HEK293 (cell line): ENCODE measurements at regions not wholly inside any gene's neighbourhood (a gene's known extent, or its start where the extent isn't known, plus 50 kb on each side); places are given as distances from the start of the nearest gene placed in this dataset.

Experiments used
- GFI1B ChIP-seq: fragments of 450-650 bp; formaldehyde crosslinking; IDR thresholded peaks from 2 replicates; pipeline ENCODE4 v1.5.1; 2016; ENCODE audit warnings: missing biosample characterization, missing genetic modification characterization
- ZBTB21 ChIP-seq: fragments of 450-650 bp; formaldehyde crosslinking; IDR thresholded peaks from 2 replicates; pipeline ENCODE4 v1.5.1; 2017; ENCODE audit warnings: missing biosample characterization, missing genetic modification characterization
- ZBTB48 ChIP-seq: fragments of 450-650 bp; formaldehyde crosslinking; IDR thresholded peaks from 2 replicates; pipeline ENCODE4 v1.5.1; 2016; ENCODE audit warnings: missing biosample characterization, missing genetic modification characterization
- ZNF146 ChIP-seq: fragments of 450-650 bp; formaldehyde crosslinking; IDR thresholded peaks from 2 replicates; pipeline ENCODE4 v1.5.1; 2016; ENCODE audit warnings: missing biosample characterization, missing genetic modification characterization
- ZNF274 ChIP-seq, 2 experiments: fragments of 200-500 bp in 1 of 2; fragments of 450-650 bp in 1 of 2; sonication (Bioruptor generic) in 1 of 2; formaldehyde crosslinking in 1 of 2; IDR thresholded peaks; 2 replicates each; pipeline versions ENCODE4 v1.5.1 to v1.6.1; 2014 to 2016; ENCODE audit warnings: borderline replicate concordance in 1 of 2, inconsistent platforms in 1 of 2, low read length in 1 of 2, missing biosample characterization in 1 of 2, missing genetic modification characterization in 1 of 2
- ZNF335 ChIP-seq: fragments of 450-650 bp; formaldehyde crosslinking; conservative IDR thresholded peaks from 2 replicates; pipeline ENCODE4 v1.5.1; 2016; ENCODE audit warnings: missing biosample characterization, missing genetic modification characterization
- ZNF404 ChIP-seq: fragments of 450-650 bp; formaldehyde crosslinking; IDR thresholded peaks from 2 replicates; pipeline ENCODE4 v1.5.1; 2017; ENCODE audit warnings: missing biosample characterization, missing genetic modification characterization
- TF ChIP-seq, protein P1 (sequence below): fragments of 450-650 bp; formaldehyde crosslinking; IDR thresholded peaks from 2 replicates; pipeline ENCODE4 v1.5.1; 2016; ENCODE audit warnings: missing biosample characterization, missing genetic modification characterization
- TF ChIP-seq, protein P2 (sequence below): fragments of 450-650 bp; formaldehyde crosslinking; IDR thresholded peaks from 2 replicates; pipeline ENCODE4 v1.5.1; 2016; ENCODE audit warnings: missing biosample characterization, missing genetic modification characterization
- TF ChIP-seq, protein P3 (sequence below): fragments of 450-650 bp; formaldehyde crosslinking; IDR thresholded peaks from 2 replicates; pipeline ENCODE4 v1.5.1; 2016; ENCODE audit warnings: missing biosample characterization, missing genetic modification characterization
- TF ChIP-seq, protein P4 (sequence below): fragments of 450-650 bp; formaldehyde crosslinking; IDR thresholded peaks from 2 replicates; pipeline ENCODE4 v1.5.1; 2016; ENCODE audit warnings: missing biosample characterization, missing genetic modification characterization, low read depth

DNA sequence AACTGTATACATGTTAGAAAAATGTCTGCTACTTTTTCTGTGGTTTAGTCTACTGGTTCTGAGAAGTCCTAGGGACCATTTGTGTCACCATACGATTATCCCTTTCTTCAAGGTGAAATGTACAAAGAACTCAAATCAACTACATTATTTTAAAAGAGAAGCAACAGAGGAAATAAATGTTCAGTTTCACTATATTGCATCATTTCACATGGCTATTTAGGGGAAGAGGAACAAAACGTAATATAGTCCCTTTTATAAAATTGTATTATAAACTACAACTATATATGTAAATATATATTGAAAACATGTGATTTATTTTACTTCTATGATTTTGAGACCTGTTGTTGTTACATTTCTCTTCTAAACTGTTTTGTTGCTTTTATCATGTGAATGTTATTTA is 1308.0 kb downstream of the EPHA7 start:
- TF ChIP-seq ZNF404, result no peak
- TF ChIP-seq, protein P1, sequence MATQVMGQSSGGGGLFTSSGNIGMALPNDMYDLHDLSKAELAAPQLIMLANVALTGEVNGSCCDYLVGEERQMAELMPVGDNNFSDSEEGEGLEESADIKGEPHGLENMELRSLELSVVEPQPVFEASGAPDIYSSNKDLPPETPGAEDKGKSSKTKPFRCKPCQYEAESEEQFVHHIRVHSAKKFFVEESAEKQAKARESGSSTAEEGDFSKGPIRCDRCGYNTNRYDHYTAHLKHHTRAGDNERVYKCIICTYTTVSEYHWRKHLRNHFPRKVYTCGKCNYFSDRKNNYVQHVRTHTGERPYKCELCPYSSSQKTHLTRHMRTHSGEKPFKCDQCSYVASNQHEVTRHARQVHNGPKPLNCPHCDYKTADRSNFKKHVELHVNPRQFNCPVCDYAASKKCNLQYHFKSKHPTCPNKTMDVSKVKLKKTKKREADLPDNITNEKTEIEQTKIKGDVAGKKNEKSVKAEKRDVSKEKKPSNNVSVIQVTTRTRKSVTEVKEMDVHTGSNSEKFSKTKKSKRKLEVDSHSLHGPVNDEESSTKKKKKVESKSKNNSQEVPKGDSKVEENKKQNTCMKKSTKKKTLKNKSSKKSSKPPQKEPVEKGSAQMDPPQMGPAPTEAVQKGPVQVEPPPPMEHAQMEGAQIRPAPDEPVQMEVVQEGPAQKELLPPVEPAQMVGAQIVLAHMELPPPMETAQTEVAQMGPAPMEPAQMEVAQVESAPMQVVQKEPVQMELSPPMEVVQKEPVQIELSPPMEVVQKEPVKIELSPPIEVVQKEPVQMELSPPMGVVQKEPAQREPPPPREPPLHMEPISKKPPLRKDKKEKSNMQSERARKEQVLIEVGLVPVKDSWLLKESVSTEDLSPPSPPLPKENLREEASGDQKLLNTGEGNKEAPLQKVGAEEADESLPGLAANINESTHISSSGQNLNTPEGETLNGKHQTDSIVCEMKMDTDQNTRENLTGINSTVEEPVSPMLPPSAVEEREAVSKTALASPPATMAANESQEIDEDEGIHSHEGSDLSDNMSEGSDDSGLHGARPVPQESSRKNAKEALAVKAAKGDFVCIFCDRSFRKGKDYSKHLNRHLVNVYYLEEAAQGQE, result no peak
- no peak for TF ChIP-seq ZBTB21
- TF ChIP-seq, protein P2, sequence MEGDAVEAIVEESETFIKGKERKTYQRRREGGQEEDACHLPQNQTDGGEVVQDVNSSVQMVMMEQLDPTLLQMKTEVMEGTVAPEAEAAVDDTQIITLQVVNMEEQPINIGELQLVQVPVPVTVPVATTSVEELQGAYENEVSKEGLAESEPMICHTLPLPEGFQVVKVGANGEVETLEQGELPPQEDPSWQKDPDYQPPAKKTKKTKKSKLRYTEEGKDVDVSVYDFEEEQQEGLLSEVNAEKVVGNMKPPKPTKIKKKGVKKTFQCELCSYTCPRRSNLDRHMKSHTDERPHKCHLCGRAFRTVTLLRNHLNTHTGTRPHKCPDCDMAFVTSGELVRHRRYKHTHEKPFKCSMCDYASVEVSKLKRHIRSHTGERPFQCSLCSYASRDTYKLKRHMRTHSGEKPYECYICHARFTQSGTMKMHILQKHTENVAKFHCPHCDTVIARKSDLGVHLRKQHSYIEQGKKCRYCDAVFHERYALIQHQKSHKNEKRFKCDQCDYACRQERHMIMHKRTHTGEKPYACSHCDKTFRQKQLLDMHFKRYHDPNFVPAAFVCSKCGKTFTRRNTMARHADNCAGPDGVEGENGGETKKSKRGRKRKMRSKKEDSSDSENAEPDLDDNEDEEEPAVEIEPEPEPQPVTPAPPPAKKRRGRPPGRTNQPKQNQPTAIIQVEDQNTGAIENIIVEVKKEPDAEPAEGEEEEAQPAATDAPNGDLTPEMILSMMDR (tag by site-specific recombination), result no peak
- TF ChIP-seq ZNF146, result no peak
- TF ChIP-seq ZNF274 (IDR thresholded peaks at IDR 0.05; ENCODE audit: low read length), result no peak
- TF ChIP-seq ZNF274 (tag by site-specific recombination; IDR thresholded peaks at IDR 0.05; ENCODE audit: borderline replicate concordance), result no peak
- no peak for TF ChIP-seq ZNF335 (tag by site-specific recombination)
- TF ChIP-seq, protein P3, sequence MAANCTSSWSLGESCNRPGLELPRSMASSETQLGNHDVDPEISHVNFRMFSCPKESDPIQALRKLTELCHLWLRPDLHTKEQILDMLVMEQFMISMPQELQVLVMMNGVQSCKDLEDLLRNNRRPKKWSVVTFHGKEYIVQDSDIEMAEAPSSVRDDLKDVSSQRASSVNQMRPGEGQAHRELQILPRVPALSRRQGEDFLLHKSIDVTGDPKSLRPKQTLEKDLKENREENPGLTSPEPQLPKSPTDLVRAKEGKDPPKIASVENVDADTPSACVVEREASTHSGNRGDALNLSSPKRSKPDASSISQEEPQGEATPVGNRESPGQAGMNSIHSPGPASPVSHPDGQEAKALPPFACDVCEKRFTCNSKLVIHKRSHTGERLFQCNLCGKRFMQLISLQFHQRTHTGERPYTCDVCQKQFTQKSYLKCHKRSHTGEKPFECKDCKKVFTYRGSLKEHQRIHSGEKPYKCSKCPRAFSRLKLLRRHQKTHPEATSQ (tag by site-specific recombination), result no peak
- no peak for TF ChIP-seq GFI1B
- TF ChIP-seq ZBTB48, result no peak
- TF ChIP-seq, protein P4, sequence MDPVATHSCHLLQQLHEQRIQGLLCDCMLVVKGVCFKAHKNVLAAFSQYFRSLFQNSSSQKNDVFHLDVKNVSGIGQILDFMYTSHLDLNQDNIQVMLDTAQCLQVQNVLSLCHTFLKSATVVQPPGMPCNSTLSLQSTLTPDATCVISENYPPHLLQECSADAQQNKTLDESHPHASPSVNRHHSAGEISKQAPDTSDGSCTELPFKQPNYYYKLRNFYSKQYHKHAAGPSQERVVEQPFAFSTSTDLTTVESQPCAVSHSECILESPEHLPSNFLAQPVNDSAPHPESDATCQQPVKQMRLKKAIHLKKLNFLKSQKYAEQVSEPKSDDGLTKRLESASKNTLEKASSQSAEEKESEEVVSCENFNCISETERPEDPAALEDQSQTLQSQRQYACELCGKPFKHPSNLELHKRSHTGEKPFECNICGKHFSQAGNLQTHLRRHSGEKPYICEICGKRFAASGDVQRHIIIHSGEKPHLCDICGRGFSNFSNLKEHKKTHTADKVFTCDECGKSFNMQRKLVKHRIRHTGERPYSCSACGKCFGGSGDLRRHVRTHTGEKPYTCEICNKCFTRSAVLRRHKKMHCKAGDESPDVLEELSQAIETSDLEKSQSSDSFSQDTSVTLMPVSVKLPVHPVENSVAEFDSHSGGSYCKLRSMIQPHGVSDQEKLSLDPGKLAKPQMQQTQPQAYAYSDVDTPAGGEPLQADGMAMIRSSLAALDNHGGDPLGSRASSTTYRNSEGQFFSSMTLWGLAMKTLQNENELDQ (tag by site-specific recombination), result no peak
